HFFc6 (cell line): ENCODE measurements at regions not wholly inside any gene's neighbourhood (a gene's known extent, or its start where the extent isn't known, plus 50 kb on each side); places are given as distances from the start of the nearest gene placed in this dataset.

Experiments used
- DNase-seq: peaks from one replicate; pipeline ENCODE4 v3.0.0-alpha.2; 2018
- H3K27ac Mint-ChIP-seq: 2 replicates; pipeline ENCODE4 v1.8.0; 2020; ENCODE audit warnings: mild to moderate bottlenecking, mixed read lengths
- H3K27me3 Mint-ChIP-seq: 2 replicates; pipeline ENCODE4 v1.8.0; 2021; ENCODE audit warnings: mild to moderate bottlenecking, moderate library complexity, mixed read lengths; ENCODE audit not compliant: insufficient read depth
- H3K36me3 Mint-ChIP-seq: 2 replicates; pipeline ENCODE4 v1.8.0; 2021; ENCODE audit warnings: low read depth, mixed read lengths
- H3K4me1 Mint-ChIP-seq: 2 replicates; pipeline ENCODE4 v1.8.0; 2020; ENCODE audit warnings: low read depth, mixed read lengths
- H3K4me3 Mint-ChIP-seq: 2 replicates; pipeline ENCODE4 v1.8.0; 2020; ENCODE audit warnings: mild to moderate bottlenecking, moderate library complexity, mixed read lengths
- H3K9me3 Mint-ChIP-seq: 2 replicates; pipeline ENCODE4 v1.8.0; 2020; ENCODE audit warnings: mild to moderate bottlenecking, mixed read lengths
- TF ChIP-seq, protein P1 (sequence below): fragments of 200-600 bp; sonication (generic); IDR thresholded peaks from 2 replicates; pipeline ENCODE4 v1.5.0; 2021; ENCODE audit warnings: antibody characterized with exemption, mild to moderate bottlenecking

DNA sequence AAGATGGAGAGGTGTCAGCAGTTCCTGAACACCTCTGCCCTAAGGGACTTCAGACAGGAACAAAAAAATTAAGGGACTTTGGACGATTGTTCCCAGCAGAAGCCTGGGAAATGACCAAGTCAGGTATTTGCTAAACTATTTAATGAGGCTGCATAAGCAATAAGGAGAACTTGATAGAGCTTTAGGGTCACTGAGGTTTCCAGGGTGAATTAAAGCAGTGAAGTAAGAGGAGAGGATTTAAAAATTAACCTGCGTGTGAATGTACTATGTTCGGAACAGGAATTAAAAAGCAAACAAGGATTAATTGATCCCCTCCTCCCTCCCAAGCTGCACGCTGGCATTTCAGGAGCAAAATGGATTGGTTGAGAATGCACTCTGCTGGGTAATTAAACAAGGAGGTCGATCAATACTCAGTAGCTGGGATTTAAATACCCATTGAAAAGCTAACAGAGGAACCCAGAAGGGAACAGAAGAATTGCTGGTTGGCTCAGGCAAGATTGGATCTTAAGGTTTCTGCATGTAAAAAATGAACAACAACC is 157.2 kb downstream of the RNF152 start:
- Mint-ChIP-seq H3K27me3 (peaks cover 2% of the 10 kb centered on the region; the same call in 1 of the 2 replicates), H3K4me3 (no peak overlapping the region), H3K36me3 (no peaks in the 10 kb centered on the region; the same call in 1 of the 2 replicates), H3K4me1 (peaks cover 40% of the 10 kb centered on the region), H3K27ac (no peak overlapping the region), H3K9me3 (no peaks in the 10 kb centered on the region)
- TF ChIP-seq, protein P1, sequence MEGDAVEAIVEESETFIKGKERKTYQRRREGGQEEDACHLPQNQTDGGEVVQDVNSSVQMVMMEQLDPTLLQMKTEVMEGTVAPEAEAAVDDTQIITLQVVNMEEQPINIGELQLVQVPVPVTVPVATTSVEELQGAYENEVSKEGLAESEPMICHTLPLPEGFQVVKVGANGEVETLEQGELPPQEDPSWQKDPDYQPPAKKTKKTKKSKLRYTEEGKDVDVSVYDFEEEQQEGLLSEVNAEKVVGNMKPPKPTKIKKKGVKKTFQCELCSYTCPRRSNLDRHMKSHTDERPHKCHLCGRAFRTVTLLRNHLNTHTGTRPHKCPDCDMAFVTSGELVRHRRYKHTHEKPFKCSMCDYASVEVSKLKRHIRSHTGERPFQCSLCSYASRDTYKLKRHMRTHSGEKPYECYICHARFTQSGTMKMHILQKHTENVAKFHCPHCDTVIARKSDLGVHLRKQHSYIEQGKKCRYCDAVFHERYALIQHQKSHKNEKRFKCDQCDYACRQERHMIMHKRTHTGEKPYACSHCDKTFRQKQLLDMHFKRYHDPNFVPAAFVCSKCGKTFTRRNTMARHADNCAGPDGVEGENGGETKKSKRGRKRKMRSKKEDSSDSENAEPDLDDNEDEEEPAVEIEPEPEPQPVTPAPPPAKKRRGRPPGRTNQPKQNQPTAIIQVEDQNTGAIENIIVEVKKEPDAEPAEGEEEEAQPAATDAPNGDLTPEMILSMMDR, result no peak
- DNase-seq, result no peak

DNA sequence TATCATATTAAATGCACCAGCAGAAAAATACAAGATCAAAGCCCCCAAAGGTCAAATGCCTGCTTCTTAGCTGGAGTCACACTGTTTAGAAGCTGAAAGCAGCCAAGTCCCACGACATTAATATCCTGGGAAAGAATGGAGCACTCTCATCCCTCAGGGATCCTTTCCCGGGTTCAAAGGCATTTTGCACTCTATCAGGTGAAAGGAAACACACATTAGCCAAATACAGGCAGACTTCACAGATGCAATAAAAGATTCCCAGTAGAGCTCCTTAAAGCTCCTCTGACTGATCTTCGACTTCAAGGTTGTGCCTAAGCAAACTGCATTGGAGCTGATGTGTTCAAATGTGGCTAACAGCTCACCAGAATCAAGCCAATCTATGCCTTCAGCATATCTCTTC is 158.4 kb downstream of the RNF152 start:
- TF ChIP-seq, protein P1, result no peak
- H3K9me3 Mint-ChIP-seq, result no peaks in the 10 kb centered on the region
- H3K4me1 Mint-ChIP-seq, result peaks cover 40% of the 10 kb centered on the region
- no peaks in the 10 kb centered on the region for H3K36me3 Mint-ChIP-seq
- H3K27ac Mint-ChIP-seq, result no peak overlapping the region; the same call in 1 of the 2 replicates
- H3K27me3 Mint-ChIP-seq, result peaks cover 2% of the 10 kb centered on the region; the same call in 1 of the 2 replicates
- H3K4me3 Mint-ChIP-seq, result peak overlapping the region; percentile 55; the same call in 1 of the 2 replicates
- no peak for DNase-seq

DNA sequence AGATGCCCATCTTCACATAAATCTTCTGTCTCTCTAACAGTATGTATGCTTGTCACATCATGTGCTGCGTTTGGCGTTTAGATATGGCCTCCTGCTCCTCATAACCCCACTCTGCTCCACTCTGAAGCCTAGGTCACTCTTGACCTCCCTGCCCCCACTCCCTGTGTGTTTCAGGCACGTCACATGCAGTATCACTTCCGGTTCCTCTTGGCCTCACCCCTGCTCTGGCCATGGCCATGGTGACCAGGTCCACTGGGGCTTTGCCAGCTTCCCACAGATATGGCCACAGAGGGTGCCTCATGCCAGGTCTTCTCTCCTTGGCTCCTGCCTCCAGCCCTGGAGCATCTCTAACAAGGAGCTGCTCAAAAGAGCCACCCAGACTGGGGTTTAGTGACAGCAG is 160.0 kb downstream of the RNF152 start:
- Mint-ChIP-seq H3K27ac (0 out of 2 replicates have a peak overlapping the region, but pooled peaks have one; percentile 24), H3K4me1 (peaks cover 26% of the 10 kb centered on the region), H3K4me3 (no peak overlapping the region), H3K27me3 (peaks cover 2% of the 10 kb centered on the region; the same call in 1 of the 2 replicates), H3K36me3 (no peaks in the 10 kb centered on the region), H3K9me3 (no peaks in the 10 kb centered on the region)
- no peak for DNase-seq
- TF ChIP-seq, protein P1, result no peak

DNA sequence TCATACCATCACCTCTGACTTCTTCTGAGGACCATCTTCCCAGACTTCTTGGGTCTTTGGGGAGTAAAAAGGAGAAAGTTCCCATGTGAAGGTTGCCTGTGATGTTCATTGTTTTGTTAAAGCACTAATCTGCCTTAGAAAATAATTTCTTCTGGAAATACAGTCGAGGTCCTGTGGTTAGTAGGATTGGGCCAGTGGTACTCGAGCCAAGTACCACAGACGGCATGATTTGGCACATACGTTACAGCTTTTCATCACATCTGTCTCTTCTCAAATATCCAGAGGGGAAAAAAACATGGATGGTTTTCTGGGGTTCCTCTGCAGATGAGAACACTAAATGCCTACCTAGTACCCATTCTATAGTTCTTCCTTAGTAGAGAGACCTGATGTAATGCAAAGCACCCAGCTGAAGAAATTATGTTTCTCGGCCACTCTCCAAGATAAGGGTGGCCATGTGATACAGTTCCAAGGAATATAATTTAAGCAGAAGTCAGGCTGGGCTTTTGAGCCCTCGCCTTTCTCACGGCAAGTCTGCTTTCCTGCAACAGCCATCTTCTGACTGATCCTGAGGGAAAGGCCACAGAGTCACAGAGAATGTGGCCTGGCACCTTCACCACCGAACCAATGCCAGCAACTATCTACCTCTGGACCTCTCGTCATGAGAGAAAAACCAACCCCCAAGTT is 161.0 kb downstream of the RNF152 start:
- Mint-ChIP-seq H3K36me3 (no peaks in the 10 kb centered on the region), H3K4me1 (peaks cover 35% of the 10 kb centered on the region), H3K4me3 (no peak overlapping the region), H3K27ac (no peak overlapping the region), H3K9me3 (no peaks in the 10 kb centered on the region), H3K27me3 (peaks cover 2% of the 10 kb centered on the region; the same call in 1 of the 2 replicates)
- DNase-seq, result no peak
- TF ChIP-seq, protein P1, result no peak

DNA sequence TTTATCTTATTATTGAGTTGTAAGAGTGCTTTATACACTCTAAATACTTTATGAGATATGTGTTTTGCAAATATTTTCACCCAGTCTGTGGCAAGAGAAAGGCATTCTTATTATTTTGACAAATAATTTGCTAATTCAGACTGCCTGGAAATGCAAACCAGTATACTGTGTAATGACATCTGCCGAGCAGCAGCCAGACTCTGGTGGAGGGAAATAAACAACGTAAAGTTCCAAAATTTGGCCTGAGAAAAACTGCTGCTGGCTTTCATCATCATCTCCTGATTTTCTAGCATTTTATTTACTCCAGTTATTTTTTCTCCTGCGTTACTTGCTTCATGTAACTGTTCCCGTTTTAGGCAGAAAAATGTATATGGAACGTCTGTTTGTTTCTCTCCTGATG is 161.6 kb downstream of the RNF152 start:
- H3K36me3 Mint-ChIP-seq, result no peaks in the 10 kb centered on the region
- H3K4me1 Mint-ChIP-seq, result peaks cover 41% of the 10 kb centered on the region
- H3K4me3 Mint-ChIP-seq, result no peak overlapping the region
- H3K27ac Mint-ChIP-seq, result no peak overlapping the region
- no peaks in the 10 kb centered on the region; the same call in 1 of the 2 replicates for H3K27me3 Mint-ChIP-seq
- TF ChIP-seq, protein P1, result no peak
- no peak for DNase-seq
- no peaks in the 10 kb centered on the region for H3K9me3 Mint-ChIP-seq
